ENCODE measurements at regions not wholly inside any gene's neighbourhood (a gene's known extent, or its start where the extent isn't known, plus 50 kb on each side); places are given as distances from the start of the nearest gene placed in this dataset.

DNA sequence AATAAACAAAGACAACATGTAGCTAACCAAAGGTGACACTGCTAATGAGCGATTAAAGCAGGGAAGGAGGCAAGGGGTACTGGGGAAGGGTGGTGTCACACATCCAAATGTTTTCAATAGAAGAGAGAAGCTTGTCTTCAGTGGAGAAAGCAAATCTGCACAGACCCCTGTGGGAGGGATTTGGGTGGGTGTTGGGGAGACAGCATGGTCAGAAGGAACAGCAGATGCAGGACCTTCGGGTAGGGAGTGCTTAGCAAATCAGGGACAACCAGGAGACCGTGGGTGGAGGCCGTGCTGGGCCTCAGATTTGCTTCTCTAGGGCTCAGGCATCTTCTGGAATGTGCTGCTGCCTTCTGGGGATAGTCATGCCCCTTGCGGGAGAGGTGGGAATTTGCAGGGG, 185.3 kb upstream of the RAB6C start:
- TF ChIP-seq, protein P1, sequence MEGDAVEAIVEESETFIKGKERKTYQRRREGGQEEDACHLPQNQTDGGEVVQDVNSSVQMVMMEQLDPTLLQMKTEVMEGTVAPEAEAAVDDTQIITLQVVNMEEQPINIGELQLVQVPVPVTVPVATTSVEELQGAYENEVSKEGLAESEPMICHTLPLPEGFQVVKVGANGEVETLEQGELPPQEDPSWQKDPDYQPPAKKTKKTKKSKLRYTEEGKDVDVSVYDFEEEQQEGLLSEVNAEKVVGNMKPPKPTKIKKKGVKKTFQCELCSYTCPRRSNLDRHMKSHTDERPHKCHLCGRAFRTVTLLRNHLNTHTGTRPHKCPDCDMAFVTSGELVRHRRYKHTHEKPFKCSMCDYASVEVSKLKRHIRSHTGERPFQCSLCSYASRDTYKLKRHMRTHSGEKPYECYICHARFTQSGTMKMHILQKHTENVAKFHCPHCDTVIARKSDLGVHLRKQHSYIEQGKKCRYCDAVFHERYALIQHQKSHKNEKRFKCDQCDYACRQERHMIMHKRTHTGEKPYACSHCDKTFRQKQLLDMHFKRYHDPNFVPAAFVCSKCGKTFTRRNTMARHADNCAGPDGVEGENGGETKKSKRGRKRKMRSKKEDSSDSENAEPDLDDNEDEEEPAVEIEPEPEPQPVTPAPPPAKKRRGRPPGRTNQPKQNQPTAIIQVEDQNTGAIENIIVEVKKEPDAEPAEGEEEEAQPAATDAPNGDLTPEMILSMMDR (IDR thresholded peaks at IDR 0.05): no peak
- no peak for TF ChIP-seq POLR2A (IDR thresholded peaks at IDR 0.05)

Measured in lower leg skin (tissue), 3 donors.